GM19455 (cell line): ENCODE measurements at regions not wholly inside any gene's neighbourhood (a gene's known extent, or its start where the extent isn't known, plus 50 kb on each side); places are given as distances from the start of the nearest gene placed in this dataset.

Experiments used
- ATAC-seq: cut with Tn5 transposase; IDR thresholded peaks from one replicate; pipeline ENCODE4 v1.9.1; 2021; ENCODE audit not compliant: unreplicated experiment

- ATAC-seq: no peak
Observed at GRCh38 chr18:78538669-78539440, 440.8 kb upstream of the SALL3 start.

GRCh38 chr18:78540636-78541529 is 438.7 kb upstream of the SALL3 start:
- no peak for ATAC-seq

GRCh38 chr18:78542204-78542603 is 437.4 kb upstream of the SALL3 start:
- no peak for ATAC-seq

GRCh38 chr18:78543201-78543725 is 436.4 kb upstream of the SALL3 start:
- no peak for ATAC-seq

- no peak for ATAC-seq
Observed at GRCh38 chr18:78546281-78546680, 433.3 kb upstream of the SALL3 start.

- no peak for ATAC-seq
Observed at GRCh38 chr18:78547817-78548216, 431.8 kb upstream of the SALL3 start.

- ATAC-seq: no peak
Observed at GRCh38 chr18:78548261-78549058, 431.2 kb upstream of the SALL3 start.

- no peak for ATAC-seq
Observed at GRCh38 chr18:78549971-78550370, 429.6 kb upstream of the SALL3 start.

GRCh38 chr18:78554944-78555608 is 424.5 kb upstream of the SALL3 start:
- no peak for ATAC-seq

GRCh38 chr18:78557371-78557770 is 422.2 kb upstream of the SALL3 start:
- no peak for ATAC-seq

- no peak for ATAC-seq
Observed at GRCh38 chr18:78558101-78558810, 421.4 kb upstream of the SALL3 start.

GRCh38 chr18:78558948-78559347 is 420.7 kb upstream of the SALL3 start:
- no peak for ATAC-seq

- no peak for ATAC-seq
Observed at GRCh38 chr18:78559584-78559983, 420.0 kb upstream of the SALL3 start.

GRCh38 chr18:78561757-78562510 is 417.7 kb upstream of the SALL3 start:
- ATAC-seq: no peak

- no peak for ATAC-seq
Observed at GRCh38 chr18:78562531-78562961, 417.1 kb upstream of the SALL3 start.

GRCh38 chr18:78563110-78563509 is 416.5 kb upstream of the SALL3 start:
- ATAC-seq: no peak

- ATAC-seq: no peak
Observed at GRCh38 chr18:78564030-78564429, 415.6 kb upstream of the SALL3 start.

- ATAC-seq: no peak
Observed at GRCh38 chr18:78564518-78564917, 415.1 kb upstream of the SALL3 start.

- no peak for ATAC-seq
Observed at GRCh38 chr18:78565240-78565639, 414.4 kb upstream of the SALL3 start.
